Adrenal gland (tissue), 9 donors: ENCODE measurements at regions not wholly inside any gene's neighbourhood (a gene's known extent, or its start where the extent isn't known, plus 50 kb on each side); places are given as distances from the start of the nearest gene placed in this dataset.

Source experiments
- DNase-seq, 7 donors: peaks; one replicate each; pipeline ENCODE4 v3.0.0-alpha.2; 2019 to 2020
- H3K27ac ChIP-seq, 5 donors: fragments of 200-600 bp; sonication (generic) in 4 of 5; 1 replicate in 3 of 5; 2 replicates in 2 of 5; pipeline versions ENCODE4 v1.5.1 to v1.8.0; 2016 to 2020; ENCODE audit warnings: mild to moderate bottlenecking in 1 of 5
- H3K27me3 ChIP-seq: fragments of 200-600 bp; 2 replicates; pipeline ENCODE4 v1.8.0; 2021
- H3K36me3 ChIP-seq, 2 donors: fragments of 200-600 bp; replicated peaks in 1 of 2; 1 replicate in 1 of 2; 2 replicates in 1 of 2; pipeline versions ENCODE4 v1.5.1 to v1.8.0; 2018 to 2022
- H3K4me1 ChIP-seq, 2 donors: fragments of 200-600 bp; replicated peaks in 1 of 2; 1 replicate in 1 of 2; 2 replicates in 1 of 2; pipeline versions ENCODE4 v1.5.1 to v1.8.0; 2018 to 2021
- H3K4me3 ChIP-seq, 4 donors: fragments of 200-600 bp; sonication (generic) in 3 of 4; one replicate each; pipeline ENCODE4 v1.5.1; 2016 to 2018
- H3K9me3 ChIP-seq, 3 donors: fragments of 200-600 bp; sonication (generic) in 1 of 3; replicated peaks in 1 of 3; 1 replicate in 2 of 3; 2 replicates in 1 of 3; pipeline versions ENCODE4 v1.5.1 to v1.8.0; 2016 to 2021
- CTCF ChIP-seq, 6 experiments: fragments of 450-650 bp in 4 of 6; fragments of 200-600 bp in 2 of 6; sonication (generic) in 1 of 6; IDR thresholded peaks; 1 replicate in 5 of 6; 2 replicates in 1 of 6; pipeline versions ENCODE4 v1.5.1 to v1.8.0; 2016 to 2021; ENCODE audit warnings: antibody characterized with exemption in 6 of 6, mild to moderate bottlenecking in 2 of 6, moderate library complexity in 1 of 6
- POLR2A ChIP-seq, 2 donors: fragments of 450-650 bp; IDR thresholded peaks; one replicate each; pipeline ENCODE4 v1.6.1; 2017; ENCODE audit warnings: antibody characterized with exemption in 2 of 2, mild to moderate bottlenecking in 2 of 2, moderate library complexity in 1 of 2
- WGBS, 4 donors: extraction: QIAGEN DNeasy Blood & Tissue Kit in 2 of 4; methylation state at CpG; one replicate each; pipeline versions ENCODE4 v1.1.5 to v1.1.7; 2013 to 2017; 5-methylcytosine and 5-hydroxymethylcytosine counted together
- intact Hi-C, 2 donors: fragments of 100-400 bp; cut with DNase I; formaldehyde crosslinking; loops; one replicate each; pipeline versions ENCODE4 v1.14.1 to v1.15.0; 2022 to 2023
- donor health status: healthy with polysubstance abuse.
- donor health status: Bipolar disorder and iron deficiency.
- donor health status: DM: yes; HTN: yes; CAD: no.
- donor health status: DM: no; HTN: no; CAD: no.
- donor health status: DM: no; HTN: no; CAD: no.

DNA sequence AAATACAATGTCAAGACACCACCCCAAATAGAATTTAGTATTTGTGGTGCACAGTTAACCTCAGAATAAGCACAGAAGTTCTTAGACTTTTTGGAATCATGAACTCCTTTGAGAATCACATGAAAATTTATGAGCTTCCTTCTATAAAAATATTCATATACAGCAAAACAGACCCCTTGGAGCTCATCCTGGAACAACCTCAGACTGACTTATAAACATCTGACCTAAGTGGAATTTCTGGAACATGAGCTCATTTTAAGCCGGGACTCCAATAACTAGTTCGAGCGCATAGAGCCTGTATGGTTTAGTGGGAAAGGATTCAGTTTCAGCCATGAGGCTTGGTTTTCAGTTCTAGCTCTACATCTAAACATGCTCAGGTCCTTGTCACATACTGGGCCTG is 192.3 kb downstream of the DEPDC1B start:
- Histone ChIP-seq H3K4me3 (no peak overlapping the region), H3K4me1 (no peaks in the 10 kb centered on the region), H3K27me3 (no peaks in the 10 kb centered on the region), H3K27ac (no peak overlapping the region), H3K9me3 (no peaks in the 10 kb centered on the region), H3K36me3 (no peaks in the 10 kb centered on the region)
- intact Hi-C loops = no loop called here
- no peak for TF ChIP-seq POLR2A (IDR thresholded peaks at IDR 0.05)
- TF ChIP-seq CTCF (IDR thresholded peaks at IDR 0.05) = no peak
- DNase-seq = no peak
- WGBS, 4 donors = 67 to 87% (median 76%) methylated on average over 3 of the region's 3 CpGs

DNA sequence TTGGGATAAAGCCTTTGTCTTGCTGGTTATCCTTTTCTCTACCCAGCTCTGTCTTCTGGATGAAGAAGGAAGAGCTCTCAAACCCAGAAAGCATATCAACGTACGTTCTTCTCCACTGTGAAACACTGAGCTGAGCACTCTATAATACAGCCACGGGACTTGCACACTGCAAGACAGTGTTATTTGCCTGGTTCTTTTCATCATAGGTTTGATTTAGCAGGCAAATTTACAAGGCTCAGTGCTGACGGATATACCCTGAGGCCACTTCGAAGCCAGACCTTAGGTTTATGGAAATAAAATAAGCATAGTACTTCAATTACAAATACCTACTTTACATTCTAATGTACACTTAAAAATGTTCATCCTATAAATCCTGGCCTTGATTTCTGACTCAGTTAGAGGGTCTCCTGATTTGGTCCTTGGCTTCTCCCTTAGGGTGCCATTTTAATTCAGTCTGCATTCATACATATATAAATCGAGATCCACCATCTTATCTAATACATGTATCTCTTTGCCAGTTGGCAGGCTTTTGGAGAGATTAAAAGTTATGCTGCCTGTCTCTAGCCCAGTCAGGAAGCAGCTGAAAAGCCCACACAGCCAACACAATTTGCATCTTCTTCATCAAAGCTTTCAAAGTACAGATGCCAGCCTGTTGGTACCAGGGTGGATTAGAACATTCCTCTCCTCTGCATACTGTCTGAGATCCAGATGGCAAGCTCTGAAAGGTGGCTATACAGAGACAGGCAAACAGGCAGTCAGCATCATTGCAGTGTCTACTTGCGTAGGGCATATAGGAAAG is 194.4 kb downstream of the DEPDC1B start:
- H3K27ac ChIP-seq = no peak overlapping the region
- H3K4me1 ChIP-seq = no peaks in the 10 kb centered on the region
- DNase-seq = no peak
- TF ChIP-seq POLR2A (IDR thresholded peaks at IDR 0.05) = no peak
- no peak for TF ChIP-seq CTCF (IDR thresholded peaks at IDR 0.05)
- intact Hi-C loops = no loop called here
- no peaks in the 10 kb centered on the region for H3K27me3 ChIP-seq
- WGBS, 4 donors = 66 to 80% (median 74%) methylated on average over 7 of the region's 7 CpGs
- H3K9me3 ChIP-seq = no peaks in the 10 kb centered on the region
- H3K4me3 ChIP-seq = no peak overlapping the region
- H3K36me3 ChIP-seq = no peaks in the 10 kb centered on the region

GRCh38 chr5:60504342-60504741 is 195.6 kb downstream of the DEPDC1B start:
- no peak for DNase-seq
- H3K27me3 ChIP-seq = no peaks in the 10 kb centered on the region
- intact Hi-C loops = no loop called here
- H3K4me1 ChIP-seq = no peaks in the 10 kb centered on the region
- TF ChIP-seq POLR2A (IDR thresholded peaks at IDR 0.05) (no peak), CTCF (IDR thresholded peaks at IDR 0.05) (no peak)
- H3K4me3 ChIP-seq = no peak overlapping the region
- no peak overlapping the region for H3K27ac ChIP-seq
- WGBS, 4 donors = 69 to 84% (median 78%) methylated on average over 2 of the region's 2 CpGs
- H3K9me3 ChIP-seq = no peaks in the 10 kb centered on the region
- no peaks in the 10 kb centered on the region for H3K36me3 ChIP-seq

DNA sequence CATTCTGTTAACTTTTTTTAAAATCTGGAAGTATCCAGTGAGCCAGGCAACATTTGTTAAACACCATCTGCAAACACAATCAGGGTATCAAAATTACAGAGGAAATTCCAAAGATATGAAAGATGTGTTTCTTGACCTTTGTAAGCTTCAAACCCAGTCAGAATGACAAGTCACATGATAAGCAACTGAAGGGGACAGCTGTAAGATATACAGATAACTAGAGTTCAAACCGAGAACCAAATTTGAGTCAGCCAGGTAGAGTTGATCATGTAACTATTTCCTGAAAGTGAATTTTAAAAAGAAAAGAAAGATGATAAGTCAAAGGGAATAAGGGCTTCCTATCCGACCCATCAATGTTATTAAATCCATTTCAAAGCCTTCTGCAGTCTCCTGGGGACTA is 196.2 kb downstream of the DEPDC1B start:
- H3K27me3 ChIP-seq = no peaks in the 10 kb centered on the region
- 27 to 39% (median 34%) methylated on average over 2 of the region's 2 CpGs for WGBS, 4 donors
- H3K4me3 ChIP-seq = no peak overlapping the region
- H3K9me3 ChIP-seq = no peaks in the 10 kb centered on the region
- no peaks in the 10 kb centered on the region for H3K36me3 ChIP-seq
- no peak for DNase-seq
- no peak for TF ChIP-seq POLR2A (IDR thresholded peaks at IDR 0.05)
- TF ChIP-seq CTCF (IDR thresholded peaks at IDR 0.05) = no peak
- intact Hi-C loops = no loop called here
- no peaks in the 10 kb centered on the region for H3K4me1 ChIP-seq
- no peak overlapping the region for H3K27ac ChIP-seq
